ENCODE measurements at regions not wholly inside any gene's neighbourhood (a gene's known extent, or its start where the extent isn't known, plus 50 kb on each side); places are given as distances from the start of the nearest gene placed in this dataset.

DNA sequence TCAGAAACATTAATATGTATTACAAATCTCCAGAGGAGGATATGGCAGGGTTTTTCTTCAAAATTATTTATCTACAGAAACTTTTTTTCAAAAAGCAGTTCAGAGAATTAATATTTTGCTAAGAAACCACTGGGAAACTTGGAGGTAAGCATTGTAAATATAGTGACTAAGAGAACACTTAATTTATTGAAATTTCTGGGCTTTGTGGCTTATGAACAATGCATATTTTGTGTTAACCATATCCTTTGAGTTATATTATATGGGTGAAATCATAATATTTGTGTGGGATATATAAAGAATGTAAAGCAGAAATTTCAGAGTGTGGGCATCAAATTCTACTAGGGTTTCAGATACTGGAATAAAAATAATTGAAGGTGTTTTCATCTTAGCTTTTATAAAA lies 1059.2 kb downstream of the ZPLD1 start:
- H3K27ac ChIP-seq (ENCODE audit: low read depth, low read length) = no peak overlapping the region
- no peak overlapping the region for H2AK5ac ChIP-seq (ENCODE audit: low read depth, low read length)

More for the DNA sequence above, 1059.2 kb downstream of the ZPLD1 start:
- Histone ChIP-seq H4K91ac (replicated peaks; ENCODE audit: insufficient read length, low read length) (no peak overlapping the region), H4K20me1 (replicated peaks in 1 of 2; ENCODE audit: control insufficient read depth in 1 of 2, insufficient read depth in 2 of 2, low read length in 2 of 2) (no peaks in the 10 kb centered on the region), H2BK5ac (ENCODE audit: low read depth, low read length) (no peak overlapping the region), H3K79me1 (ENCODE audit: low read depth, low read length) (no peaks in the 10 kb centered on the region), H3K23ac (ENCODE audit: insufficient read length) (no peak overlapping the region), H3K4ac (replicated peaks; ENCODE audit: insufficient read length, low read depth, low read length) (no peak overlapping the region), H3K79me2 (ENCODE audit: control insufficient read depth in 1 of 2, insufficient read depth in 2 of 2, low read length in 2 of 2) (no peaks in the 10 kb centered on the region), H3K9ac (replicated peaks in 1 of 4; ENCODE audit: extremely low read depth in 1 of 4, low read depth in 3 of 4, low read length in 3 of 4) (no peak overlapping the region), H4K8ac (ENCODE audit: extremely low read depth, insufficient read depth, low read length) (no peak overlapping the region), H3K4me1 (replicated peaks in 1 of 4; ENCODE audit: control insufficient read depth in 3 of 4, insufficient read depth in 4 of 4, low read length in 3 of 4) (no peaks in the 10 kb centered on the region), H3K9me3 (ENCODE audit: insufficient read depth in 2 of 2, low read depth in 1 of 2, low read length in 1 of 2) (no peaks in the 10 kb centered on the region), H2BK120ac (replicated peaks; ENCODE audit: low read depth, low read length) (no peak overlapping the region), H4K5ac (ENCODE audit: insufficient read length, low read depth, low read length) (no peak overlapping the region), H2AFZ (ENCODE audit: low read length) (no peak overlapping the region), H3K18ac (ENCODE audit: extremely low read depth, low read length) (no peak overlapping the region), H2BK15ac (ENCODE audit: low read length) (no peak overlapping the region), H2BK20ac (ENCODE audit: low read length) (no peak overlapping the region), H2BK12ac (ENCODE audit: low read depth, low read length) (no peak overlapping the region), H3K4me2 (ENCODE audit: insufficient read depth in 1 of 2, low read depth in 2 of 2, low read length in 2 of 2) (no peak overlapping the region), H3K14ac (ENCODE audit: insufficient read length) (no peak overlapping the region), H3K4me3 (ENCODE audit: extremely low read depth in 1 of 4, insufficient read depth in 2 of 4, low read depth in 3 of 4, low read length in 4 of 4) (no peak overlapping the region), H3K23me2 (ENCODE audit: low read depth, low read length) (no peaks in the 10 kb centered on the region), H3K36me3 (ENCODE audit: control insufficient read depth in 2 of 4, insufficient read depth in 4 of 4, low read length in 3 of 4) (no peaks in the 10 kb centered on the region), H3K56ac (replicated peaks; ENCODE audit: insufficient read length, low read depth, low read length) (no peak overlapping the region), H3K27me3 (replicated peaks in 1 of 4; ENCODE audit: control insufficient read depth in 3 of 4, extremely low read depth in 1 of 4, insufficient read depth in 3 of 4, low read length in 3 of 4) (no peaks in the 10 kb centered on the region)
- TF ChIP-seq CREB1 (IDR thresholded peaks at IDR 0.05) (no peak), GTF2F1 (IDR thresholded peaks at IDR 0.05; ENCODE audit: borderline replicate concordance, low read depth, low read length) (no peak), HDAC2 (IDR thresholded peaks at IDR 0.05; ENCODE audit: borderline replicate concordance in 1 of 2, low read depth in 2 of 2, low read length in 2 of 2) (no peak)
- ChIA-PET CTCF (ENCODE audit: partially characterized antibody) (interaction anchor here (0.7 kb wide), 2 partner anchors 151 to 710 kb away, joined by 3 read pairs; no protein-coding TSS in a partner anchor), POLR2A (ENCODE audit: partially characterized antibody) (no interaction called here)
- DNase-seq (ENCODE audit: low read depth in 1 of 2, low spot score in 2 of 2) (no peak), FAIRE-seq (no peak)
